Left hindlimb (tissue), 1 donor: ENCODE measurements at regions not wholly inside any gene's neighbourhood (a gene's known extent, or its start where the extent isn't known, plus 50 kb on each side); places are given as distances from the start of the nearest gene placed in this dataset.

Experiments used
- DNase-seq: peaks from one replicate; pipeline ENCODE4 v3.0.0-alpha.2; 2018

GRCh38 chr11:112761911-112762706 is 199.1 kb upstream of the NCAM1 start:
- no peak for DNase-seq

- DNase-seq, result no peak
These were observed 198.5 kb upstream of the NCAM1 start for GRCh38 chr11:112762707-112763090.

GRCh38 chr11:112765337-112765736 is 195.9 kb upstream of the NCAM1 start:
- no peak for DNase-seq

- DNase-seq, result no peak
These were observed 192.1 kb upstream of the NCAM1 start for GRCh38 chr11:112769170-112769569.

GRCh38 chr11:112769584-112769983 is 191.6 kb upstream of the NCAM1 start:
- DNase-seq, result no peak

GRCh38 chr11:112770033-112770432 is 191.2 kb upstream of the NCAM1 start:
- no peak for DNase-seq

- DNase-seq, result no peak
These were observed 190.7 kb upstream of the NCAM1 start for GRCh38 chr11:112770487-112770886.

- DNase-seq, result no peak
These were observed 189.4 kb upstream of the NCAM1 start for GRCh38 chr11:112771851-112772250.

- DNase-seq, result no peak
These were observed 188.0 kb upstream of the NCAM1 start for GRCh38 chr11:112773264-112773663.

- no peak for DNase-seq
These were observed 184.4 kb upstream of the NCAM1 start for GRCh38 chr11:112776834-112777233.

GRCh38 chr11:112777283-112777751 is 183.9 kb upstream of the NCAM1 start:
- no peak for DNase-seq

GRCh38 chr11:112778091-112778876 is 182.9 kb upstream of the NCAM1 start:
- no peak for DNase-seq

- DNase-seq, result no peak
These were observed 182.3 kb upstream of the NCAM1 start for GRCh38 chr11:112778877-112779266.

- DNase-seq, result no peak
These were observed 180.7 kb upstream of the NCAM1 start for GRCh38 chr11:112780351-112781087.

GRCh38 chr11:112783945-112784322 is 177.3 kb upstream of the NCAM1 start:
- no peak for DNase-seq

GRCh38 chr11:112784323-112785073 is 176.7 kb upstream of the NCAM1 start:
- peak; percentile 81 for DNase-seq

GRCh38 chr11:112785149-112785548 is 176.1 kb upstream of the NCAM1 start:
- peak; percentile 50 for DNase-seq

- DNase-seq, result peak; percentile 58
These were observed 175.5 kb upstream of the NCAM1 start for GRCh38 chr11:112785719-112786118.

- no peak for DNase-seq
These were observed 175.0 kb upstream of the NCAM1 start for GRCh38 chr11:112786196-112786595.

GRCh38 chr11:112786886-112787530 is 174.2 kb upstream of the NCAM1 start:
- no peak for DNase-seq

- no peak for DNase-seq
These were observed 171.7 kb upstream of the NCAM1 start for GRCh38 chr11:112789481-112789880.

GRCh38 chr11:112790286-112790685 is 170.9 kb upstream of the NCAM1 start:
- no peak for DNase-seq
